DND-41 (cell line): ENCODE measurements at regions not wholly inside any gene's neighbourhood (a gene's known extent, or its start where the extent isn't known, plus 50 kb on each side); places are given as distances from the start of the nearest gene placed in this dataset.
"Not testable (repeated sequence)": the region's sequence is repeated elsewhere in the genome, so short reads cannot be mapped to it uniquely, and the experiment has no call there.

Experiments used
- ATAC-seq: fragments of 200-7000 bp; cut with Tn5 transposase; 3 replicates; pipeline ENCODE4 v1.9.1; 2021; ENCODE audit warnings: low read depth; ENCODE audit not compliant: insufficient read depth
- DNase-seq: peaks from one replicate; pipeline ENCODE4 v3.0.0-alpha.2; 2020
- H2AFZ ChIP-seq: 2 replicates; pipeline ENCODE4 v1.6.0; 2012; ENCODE audit warnings: low read depth, low read length
- H3K27ac ChIP-seq: 2 replicates; pipeline ENCODE4 v1.5.1; 2012; ENCODE audit warnings: low read length, inconsistent platforms
- H3K27me3 ChIP-seq: fragments of 200-600 bp; sonication (generic); 2 replicates; pipeline ENCODE4 v1.6.0; 2012; ENCODE audit warnings: low read length, mild to moderate bottlenecking, inconsistent platforms; ENCODE audit not compliant: insufficient read depth, poor library complexity
- H3K36me3 ChIP-seq: 2 replicates; pipeline ENCODE4 v1.5.1; 2012; ENCODE audit warnings: low read length, inconsistent platforms; ENCODE audit not compliant: insufficient read depth
- H3K4me1 ChIP-seq: 2 replicates; pipeline ENCODE4 v1.5.1; 2012; ENCODE audit warnings: mild to moderate bottlenecking, low read length; ENCODE audit not compliant: insufficient read depth
- H3K4me2 ChIP-seq: 2 replicates; pipeline ENCODE4 v1.6.0; 2012; ENCODE audit warnings: mild to moderate bottlenecking, moderate library complexity, low read length, inconsistent platforms; ENCODE audit not compliant: insufficient read depth
- H3K4me3 ChIP-seq, 2 experiments: fragments of 200-600 bp in 1 of 2; shearing (Covaris generic) in 1 of 2; 2 replicates each; pipeline ENCODE4 v1.5.1; 2012 to 2016; ENCODE audit warnings: inconsistent platforms in 2 of 2, low read length in 2 of 2, mild to moderate bottlenecking in 2 of 2, low read depth in 1 of 2, moderate library complexity in 1 of 2
- H3K79me2 ChIP-seq: 2 replicates; pipeline ENCODE4 v1.6.0; 2012; ENCODE audit warnings: low read length, inconsistent platforms; ENCODE audit not compliant: insufficient read depth
- H3K9ac ChIP-seq: 2 replicates; pipeline ENCODE4 v1.6.0; 2012; ENCODE audit warnings: low read depth, mild to moderate bottlenecking, inconsistent platforms, low read length, moderate library complexity
- H3K9me3 ChIP-seq: 2 replicates; pipeline ENCODE4 v1.5.1; 2012; ENCODE audit warnings: low read length, moderate library complexity, mild to moderate bottlenecking, inconsistent platforms; ENCODE audit not compliant: insufficient read depth, severe bottlenecking
- H4K20me1 ChIP-seq: 2 replicates; pipeline ENCODE4 v1.6.0; 2012; ENCODE audit warnings: low read length; ENCODE audit not compliant: insufficient read depth
- EZH2 ChIP-seq: IDR thresholded peaks from 3 replicates; pipeline ENCODE4 v1.6.1; 2012; ENCODE audit warnings: borderline replicate concordance, low read depth, mild to moderate bottlenecking, moderate library complexity, low read length, inconsistent platforms; ENCODE audit not compliant: severe bottlenecking
- TF ChIP-seq, protein P1 (sequence below): IDR thresholded peaks from 2 replicates; pipeline ENCODE4 v1.5.1; 2012; ENCODE audit warnings: borderline replicate concordance, low read length, moderate library complexity, mild to moderate bottlenecking; ENCODE audit not compliant: poor library complexity, severe bottlenecking; ENCODE audit errors: extremely low read depth

- no peaks in the 10 kb centered on the region for H3K27me3 ChIP-seq
- H3K27ac ChIP-seq = no peak overlapping the region
- ATAC-seq (peak; percentile 73; the same call in 2 of the 3 replicates), DNase-seq (peak; percentile 46)
- no peak for TF ChIP-seq EZH2
- TF ChIP-seq, protein P1, sequence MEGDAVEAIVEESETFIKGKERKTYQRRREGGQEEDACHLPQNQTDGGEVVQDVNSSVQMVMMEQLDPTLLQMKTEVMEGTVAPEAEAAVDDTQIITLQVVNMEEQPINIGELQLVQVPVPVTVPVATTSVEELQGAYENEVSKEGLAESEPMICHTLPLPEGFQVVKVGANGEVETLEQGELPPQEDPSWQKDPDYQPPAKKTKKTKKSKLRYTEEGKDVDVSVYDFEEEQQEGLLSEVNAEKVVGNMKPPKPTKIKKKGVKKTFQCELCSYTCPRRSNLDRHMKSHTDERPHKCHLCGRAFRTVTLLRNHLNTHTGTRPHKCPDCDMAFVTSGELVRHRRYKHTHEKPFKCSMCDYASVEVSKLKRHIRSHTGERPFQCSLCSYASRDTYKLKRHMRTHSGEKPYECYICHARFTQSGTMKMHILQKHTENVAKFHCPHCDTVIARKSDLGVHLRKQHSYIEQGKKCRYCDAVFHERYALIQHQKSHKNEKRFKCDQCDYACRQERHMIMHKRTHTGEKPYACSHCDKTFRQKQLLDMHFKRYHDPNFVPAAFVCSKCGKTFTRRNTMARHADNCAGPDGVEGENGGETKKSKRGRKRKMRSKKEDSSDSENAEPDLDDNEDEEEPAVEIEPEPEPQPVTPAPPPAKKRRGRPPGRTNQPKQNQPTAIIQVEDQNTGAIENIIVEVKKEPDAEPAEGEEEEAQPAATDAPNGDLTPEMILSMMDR = no peak
- no peak overlapping the region for H3K4me3 ChIP-seq
- H3K36me3 ChIP-seq = no peaks in the 10 kb centered on the region
- peaks cover 8% of the 10 kb centered on the region; the same call in 1 of the 2 replicates for H3K4me1 ChIP-seq
- H4K20me1 ChIP-seq = no peaks in the 10 kb centered on the region
- no peaks in the 10 kb centered on the region for H3K79me2 ChIP-seq
- H3K4me2 ChIP-seq = no peak overlapping the region
- no peak overlapping the region for H2AFZ ChIP-seq
- H3K9ac ChIP-seq = no peak overlapping the region
- H3K9me3 ChIP-seq = peaks cover 6% of the 10 kb centered on the region
Observed at GRCh38 chr2:133892352-133892913, 324.2 kb upstream of the NCKAP5 start.

- H3K4me1 ChIP-seq = peaks cover 8% of the 10 kb centered on the region; the same call in 1 of the 2 replicates
- ATAC-seq = no peak
- no peak overlapping the region for H3K9ac ChIP-seq
- H3K9me3 ChIP-seq = peaks cover 6% of the 10 kb centered on the region
- H2AFZ ChIP-seq = no peak overlapping the region
- TF ChIP-seq EZH2 = no peak
- TF ChIP-seq, protein P1 = no peak
- no peaks in the 10 kb centered on the region for H3K27me3 ChIP-seq
- DNase-seq = no peak
- no peaks in the 10 kb centered on the region for H3K79me2 ChIP-seq
- H3K4me2 ChIP-seq = no peak overlapping the region
- H3K4me3 ChIP-seq = no peak overlapping the region
- no peaks in the 10 kb centered on the region for H4K20me1 ChIP-seq
- no peaks in the 10 kb centered on the region for H3K36me3 ChIP-seq
- H3K27ac ChIP-seq = no peak overlapping the region
Observed at GRCh38 chr2:133894429-133894828, 326.2 kb upstream of the NCKAP5 start.

GRCh38 chr2:133897838-133898237, 329.6 kb upstream of the NCKAP5 start:
- not testable (repeated sequence) for ATAC-seq, H2AFZ ChIP-seq, H3K27me3 ChIP-seq, H4K20me1 ChIP-seq, H3K36me3 ChIP-seq, H3K9me3 ChIP-seq, H3K4me3 ChIP-seq, H3K9ac ChIP-seq, DNase-seq, H3K4me1 ChIP-seq, H3K79me2 ChIP-seq, H3K4me2 ChIP-seq, H3K27ac ChIP-seq

- Histone ChIP-seq H3K4me1 (no peaks in the 10 kb centered on the region), H3K9me3 (no peaks in the 10 kb centered on the region), H3K9ac (no peak overlapping the region), H3K79me2 (no peaks in the 10 kb centered on the region), H3K27ac (no peak overlapping the region), H4K20me1 (no peaks in the 10 kb centered on the region), H3K4me2 (no peak overlapping the region), H3K27me3 (no peaks in the 10 kb centered on the region), H3K36me3 (no peaks in the 10 kb centered on the region), H3K4me3 (no peak overlapping the region), H2AFZ (no peak overlapping the region)
- no peak for ATAC-seq
- no peak for TF ChIP-seq EZH2
- TF ChIP-seq, protein P1 = no peak
- no peak for DNase-seq
Observed at GRCh38 chr2:133900909-133901308, 332.6 kb upstream of the NCKAP5 start.
